Activated CD8-positive, alpha-beta memory T cell treated with anti-CD3 and anti-CD28 coated beads, Interleukin-2, amount 50 U/mL, for 48 hours (primary cell): ENCODE measurements at regions not wholly inside any gene's neighbourhood (a gene's known extent, or its start where the extent isn't known, plus 50 kb on each side); places are given as distances from the start of the nearest gene placed in this dataset.

Source experiments
- DNase-seq: peaks from one replicate; pipeline ENCODE4 v3.0.0-alpha.2; 2020

- DNase-seq, result no peak
Observed at GRCh38 chr10:8233832-8234259, 179.4 kb downstream of the GATA3 start.

GRCh38 chr10:8235253-8236027 is 181.0 kb downstream of the GATA3 start:
- no peak for DNase-seq

GRCh38 chr10:8238986-8239385 is 184.5 kb downstream of the GATA3 start:
- DNase-seq, result no peak

DNA sequence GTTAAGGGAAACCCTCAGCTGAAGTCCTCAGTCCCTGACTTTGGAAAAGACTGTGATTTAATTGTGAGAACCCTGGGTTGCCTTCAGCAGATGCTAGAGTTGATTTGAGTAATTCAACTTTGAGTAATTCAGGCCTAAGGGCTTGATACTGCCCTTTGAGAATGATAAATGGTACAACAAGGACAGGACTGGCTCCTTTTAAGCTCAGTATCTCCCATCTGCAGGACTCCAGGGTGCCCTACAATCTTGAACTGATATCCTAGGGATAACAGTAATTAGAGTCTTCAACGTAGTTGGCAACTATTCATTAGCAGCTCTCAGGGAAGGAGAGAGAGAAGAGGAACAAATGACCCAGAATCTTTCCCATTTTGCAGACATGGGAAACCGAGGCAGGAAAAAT is 186.4 kb downstream of the GATA3 start:
- no peak for DNase-seq

- peak; percentile 76 for DNase-seq
Observed at GRCh38 chr10:8242295-8242872, 187.9 kb downstream of the GATA3 start.

GRCh38 chr10:8245131-8245813 is 190.8 kb downstream of the GATA3 start:
- DNase-seq, result no peak

DNA sequence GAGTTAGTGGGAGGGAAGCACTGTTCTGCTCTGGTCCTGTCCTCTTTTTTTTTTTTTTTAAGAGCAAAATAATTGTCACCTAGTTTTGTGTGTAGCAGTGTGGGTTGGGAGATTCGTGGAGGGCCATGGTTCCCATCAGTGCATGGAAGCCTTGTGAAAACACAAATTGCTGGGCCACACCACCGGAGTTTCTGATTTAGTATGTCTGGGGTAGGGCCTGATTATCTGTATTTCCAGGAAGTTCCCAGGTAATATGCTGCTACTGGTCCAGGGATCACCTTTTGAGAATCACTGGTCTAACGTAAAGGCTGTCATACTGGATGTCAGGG is 191.3 kb downstream of the GATA3 start:
- DNase-seq, result no peak

GRCh38 chr10:8246548-8246947 is 192.1 kb downstream of the GATA3 start:
- no peak for DNase-seq

DNA sequence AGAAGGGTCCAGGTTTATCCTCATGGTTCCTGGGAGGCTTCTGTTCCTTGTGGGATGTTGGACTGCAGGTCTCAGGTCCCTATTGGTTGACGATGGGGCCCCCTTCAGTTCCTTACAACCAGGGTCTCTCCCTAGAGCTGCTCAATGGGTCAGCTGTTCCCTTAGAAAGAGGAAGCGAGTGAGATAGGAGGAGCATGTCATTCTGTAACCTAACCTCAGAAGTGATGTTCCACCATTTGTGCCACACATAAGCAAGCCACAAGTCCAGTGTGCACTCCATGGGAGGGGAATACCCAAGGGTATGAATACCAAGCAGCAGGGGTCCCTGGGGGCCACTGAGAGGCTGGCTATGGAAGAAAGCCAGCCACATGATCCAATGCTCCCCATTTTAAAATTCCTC is 192.7 kb downstream of the GATA3 start:
- no peak for DNase-seq

GRCh38 chr10:8248868-8249267 is 194.4 kb downstream of the GATA3 start:
- no peak for DNase-seq

GRCh38 chr10:8254350-8254749 is 199.9 kb downstream of the GATA3 start:
- no peak for DNase-seq

- DNase-seq, result no peak
Observed at GRCh38 chr10:8255301-8255700, 200.8 kb downstream of the GATA3 start.

DNA sequence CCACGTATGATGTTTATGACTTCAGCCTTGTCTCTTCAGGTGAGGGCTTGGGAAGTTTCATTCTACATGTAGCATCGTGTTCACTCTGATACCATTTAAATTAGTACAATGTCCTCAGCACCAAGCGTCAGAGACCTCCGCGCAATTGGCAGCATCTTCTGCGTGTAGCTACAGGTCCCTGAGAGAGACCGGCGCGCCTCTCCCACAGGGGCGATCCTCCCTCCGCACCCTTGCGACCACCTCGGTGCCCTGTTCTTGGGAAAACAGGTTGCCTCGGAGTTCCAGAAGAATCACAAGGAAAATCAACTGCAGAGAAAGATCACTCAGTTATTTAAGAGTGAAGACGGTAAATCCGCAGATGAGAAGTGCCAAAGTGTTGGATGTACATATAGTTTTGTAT is 206.2 kb downstream of the GATA3 start:
- DNase-seq, result no peak

GRCh38 chr10:8262317-8262716 is 207.8 kb downstream of the GATA3 start:
- DNase-seq, result no peak

GRCh38 chr10:8269976-8270375 is 215.5 kb downstream of the GATA3 start:
- no peak for DNase-seq

DNA sequence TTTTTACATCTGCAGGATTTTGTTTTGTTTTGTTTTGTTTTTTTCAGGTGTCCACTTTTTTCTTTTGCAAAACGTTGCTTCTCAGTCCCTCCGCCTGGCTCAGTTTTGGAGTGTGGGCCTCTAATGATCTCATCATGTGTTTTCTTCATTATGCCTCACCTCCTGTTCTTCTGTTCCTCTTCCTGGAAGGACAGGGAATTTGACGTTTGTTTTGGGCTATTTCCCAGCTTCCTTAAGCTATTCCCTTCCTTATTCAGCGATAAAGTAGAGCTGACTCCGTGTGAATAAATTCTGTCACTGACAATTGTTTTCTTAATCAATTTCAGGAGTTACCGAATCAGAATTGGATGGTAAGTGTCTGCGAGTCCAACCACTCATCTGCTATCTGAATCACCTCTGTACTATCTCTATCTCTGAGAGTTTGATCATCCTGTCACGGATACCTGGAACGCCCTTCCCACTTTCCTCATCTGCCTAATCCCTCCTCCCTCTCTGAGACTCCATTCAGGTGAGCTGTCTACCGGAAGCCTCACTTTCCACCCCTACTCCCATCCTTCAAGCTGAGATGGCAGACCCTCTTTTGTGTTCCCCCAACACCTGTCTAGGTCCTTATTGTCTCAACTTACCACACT is 218.4 kb downstream of the GATA3 start:
- no peak for DNase-seq

GRCh38 chr10:8273749-8274148 is 219.3 kb downstream of the GATA3 start:
- no peak for DNase-seq

- no peak for DNase-seq
Observed at GRCh38 chr10:8275911-8276310, 221.4 kb downstream of the GATA3 start.

DNA sequence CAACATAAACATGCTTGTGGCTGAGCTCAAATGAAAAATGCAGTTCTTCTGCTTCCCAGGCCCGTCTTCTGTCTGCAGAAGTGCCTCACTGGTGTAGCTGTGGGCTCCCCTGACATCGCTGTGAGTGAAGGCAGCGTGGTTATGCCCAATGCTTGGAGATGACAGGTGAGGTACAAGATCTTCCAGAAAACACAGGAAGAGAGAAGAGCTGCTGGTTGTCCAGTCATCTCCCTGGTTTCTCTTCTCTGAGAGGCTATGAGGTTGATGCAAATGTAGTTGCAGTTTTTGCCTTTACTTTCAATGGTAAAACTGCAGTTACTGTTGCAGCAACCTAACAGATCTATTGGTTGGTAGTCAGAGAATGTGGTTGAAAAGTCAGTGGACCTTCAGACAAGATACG is 223.6 kb downstream of the GATA3 start:
- DNase-seq, result no peak

DNA sequence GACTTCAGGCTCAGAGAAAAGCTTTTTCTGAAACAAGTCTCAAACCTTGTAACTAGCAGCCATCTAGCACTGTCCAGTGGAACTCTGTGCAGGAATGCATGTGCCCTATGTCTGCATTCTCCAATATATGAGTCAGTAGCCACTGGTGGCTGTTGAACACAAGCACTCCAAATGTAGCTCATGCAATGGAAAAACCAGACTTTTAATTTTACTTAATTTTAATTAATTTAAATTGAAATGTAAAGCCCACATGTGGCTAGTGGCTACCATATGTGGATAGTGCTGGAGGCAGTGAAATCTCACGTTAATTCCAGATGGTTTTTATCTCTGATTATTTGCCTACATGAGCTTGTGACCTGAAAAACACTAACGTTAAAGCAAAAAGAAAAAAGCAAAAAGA is 225.1 kb downstream of the GATA3 start:
- no peak for DNase-seq

- no peak for DNase-seq
Observed at GRCh38 chr10:8280946-8281345, 226.5 kb downstream of the GATA3 start.

DNA sequence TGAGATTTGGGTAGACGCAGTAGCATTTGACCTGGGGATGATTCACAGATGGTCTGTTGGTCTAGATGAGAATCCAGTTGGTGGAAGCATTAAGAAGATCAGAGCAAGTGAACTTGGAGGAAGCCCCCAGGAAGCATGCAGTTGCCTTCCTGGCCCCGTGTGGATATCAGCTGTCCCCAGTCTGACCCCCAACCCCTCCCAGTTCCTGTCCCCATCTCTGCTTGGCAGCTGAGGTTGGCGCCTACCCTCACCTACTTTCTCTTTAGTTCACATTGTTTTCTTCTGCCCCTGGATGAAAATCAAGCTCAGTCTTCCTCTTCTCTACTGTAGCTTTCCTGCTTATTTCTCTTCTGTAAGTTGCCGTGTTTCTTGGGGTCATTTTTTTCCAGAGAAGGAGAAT is 227.9 kb downstream of the GATA3 start:
- no peak for DNase-seq

DNA sequence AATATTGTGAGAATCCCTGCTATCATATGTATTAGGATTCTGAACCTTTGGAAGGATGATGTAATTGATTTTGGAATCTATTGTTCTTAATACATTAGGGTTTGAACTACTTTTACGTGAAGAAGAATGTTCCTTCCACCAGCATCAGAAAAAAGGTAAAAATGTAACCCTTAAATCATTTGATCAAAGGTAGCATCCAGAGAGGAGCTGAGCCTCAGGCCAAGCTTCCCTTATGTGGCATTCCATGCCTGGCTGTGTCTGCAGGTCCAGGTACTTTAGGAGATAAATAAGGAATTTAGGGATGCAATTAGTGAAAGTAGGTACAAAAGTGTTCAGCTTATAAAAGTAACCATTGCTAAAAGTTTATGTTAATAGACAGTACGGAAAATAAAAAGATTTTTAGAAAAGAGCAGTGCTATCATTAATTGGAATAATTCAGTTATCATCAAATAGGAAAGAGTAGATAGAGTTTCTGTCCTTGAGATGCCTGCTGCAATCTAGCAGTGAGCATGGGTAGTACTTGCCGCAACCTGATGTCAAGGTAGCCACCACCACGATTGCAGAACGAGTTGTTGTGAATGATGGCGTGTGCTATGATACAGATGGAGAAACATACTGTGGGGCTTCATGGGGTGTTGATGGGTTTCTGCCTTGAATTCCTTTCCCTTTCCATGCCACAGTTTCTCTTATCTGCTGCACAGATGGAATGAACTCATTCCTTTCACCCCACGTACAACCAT is 228.8 kb downstream of the GATA3 start:
- no peak for DNase-seq
